ENCODE measurements at regions not wholly inside any gene's neighbourhood (a gene's known extent, or its start where the extent isn't known, plus 50 kb on each side); places are given as distances from the start of the nearest gene placed in this dataset.

DNA sequence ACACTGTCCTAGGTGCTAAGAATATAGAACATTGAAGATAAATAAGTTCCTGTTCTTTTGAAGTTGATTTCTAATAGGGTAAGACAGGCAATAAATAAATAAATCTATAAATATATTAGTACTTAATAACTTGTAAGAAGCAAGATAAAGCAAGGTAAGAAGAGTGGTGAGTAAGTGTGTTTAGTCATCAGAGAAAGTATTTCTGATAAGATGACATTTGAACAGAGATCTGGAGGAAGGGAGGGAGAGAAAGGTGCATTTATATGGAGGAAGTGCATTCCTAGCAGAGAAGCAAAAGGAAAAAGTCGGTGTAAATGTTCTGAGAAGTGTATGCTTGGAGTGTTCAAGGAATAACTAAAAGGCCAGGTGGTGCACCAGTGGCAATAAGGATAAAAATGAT lies 184.4 kb upstream of the GRIP1 start:
- Histone ChIP-seq H3K36me3 (ENCODE audit: control insufficient read depth in 1 of 2, insufficient read depth in 2 of 2, low read length in 2 of 2) (no peaks in the 10 kb centered on the region), H3K4ac (ENCODE audit: low read depth, low read length) (no peak overlapping the region), H3K18ac (ENCODE audit: low read length) (no peak overlapping the region), H3K4me1 (ENCODE audit: control insufficient read depth in 1 of 2, insufficient read depth in 2 of 2, low read length in 2 of 2) (peaks cover 0 to 3% of the 10 kb centered on the region in 2 experiments), H3K9me3 (ENCODE audit: insufficient read depth, low read depth, low read length) (no peaks in the 10 kb centered on the region), H3K23ac (ENCODE audit: low read length) (no peak overlapping the region), H2AFZ (ENCODE audit: insufficient read depth, low read length, poor library complexity) (no peak overlapping the region), H2AK5ac (ENCODE audit: low read length) (no peak overlapping the region), H3K4me3 (ENCODE audit: low read depth, low read length) (no peak overlapping the region), H3K14ac (ENCODE audit: low read length) (no peak overlapping the region), H3K9ac (ENCODE audit: low read length) (no peak overlapping the region), H3K79me2 (ENCODE audit: control insufficient read depth, insufficient read depth, low read length, poor library complexity) (no peaks in the 10 kb centered on the region), H2BK120ac (ENCODE audit: insufficient read depth, low read length, poor library complexity) (no peak overlapping the region), H3K27ac (ENCODE audit: low read depth, low read length) (no peak overlapping the region), H4K91ac (ENCODE audit: low read depth, low read length) (no peak overlapping the region), H3K79me1 (ENCODE audit: low read length) (no peaks in the 10 kb centered on the region), H4K8ac (ENCODE audit: low read depth, low read length) (no peak overlapping the region), H4K12ac (ENCODE audit: low read depth, low read length) (no peak overlapping the region), H3K4me2 (ENCODE audit: low read length) (no peak overlapping the region), H3K27me3 (ENCODE audit: insufficient read depth, low read length) (no peaks in the 10 kb centered on the region), H2BK5ac (ENCODE audit: low read depth, low read length, poor library complexity) (no peak overlapping the region), H2BK12ac (ENCODE audit: low read length) (no peak overlapping the region)
- no CpG with 5 or more reads among the region's 1 CpG for WGBS (ENCODE audit: extremely low coverage, insufficient coverage, insufficient read length)
- DNase-seq = peak in 1 of 2 donors; percentile 38

DNA sequence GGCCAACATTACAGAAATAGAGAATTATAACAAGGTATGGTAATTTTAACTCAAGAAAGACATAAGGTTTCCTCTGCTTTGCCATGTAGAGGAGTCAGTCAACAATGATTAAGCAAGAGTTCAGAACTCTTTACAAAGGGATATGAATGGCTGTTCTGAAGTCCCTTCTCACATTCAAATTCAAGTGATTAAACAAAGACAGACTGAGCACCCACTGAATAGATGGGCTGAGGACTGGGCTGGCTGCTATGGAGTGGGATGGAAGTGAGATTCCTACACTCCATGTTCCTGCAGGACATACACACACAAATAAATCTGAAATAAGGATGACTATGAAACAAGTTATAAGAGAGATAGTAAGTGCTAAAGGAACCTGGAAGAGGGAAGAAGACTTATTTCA lies 199.0 kb upstream of the GRIP1 start:
- no peak overlapping the region for H3K27ac ChIP-seq (ENCODE audit: low read depth, low read length)
- no peak overlapping the region for H3K4me2 ChIP-seq (ENCODE audit: low read length)
- H3K18ac ChIP-seq (ENCODE audit: low read length) = no peak overlapping the region
- no peak overlapping the region for H3K4me3 ChIP-seq (ENCODE audit: low read depth, low read length)
- H2BK120ac ChIP-seq (ENCODE audit: insufficient read depth, low read length, poor library complexity) = no peak overlapping the region
- no peak overlapping the region for H4K8ac ChIP-seq (ENCODE audit: low read depth, low read length)
- H3K4me1 ChIP-seq (ENCODE audit: control insufficient read depth in 1 of 2, insufficient read depth in 2 of 2, low read length in 2 of 2) = peaks cover 0 to 2% of the 10 kb centered on the region in 2 experiments
- H3K9me3 ChIP-seq (ENCODE audit: insufficient read depth, low read depth, low read length) = no peaks in the 10 kb centered on the region
- no peak overlapping the region for H2BK12ac ChIP-seq (ENCODE audit: low read length)
- H2AFZ ChIP-seq (ENCODE audit: insufficient read depth, low read length, poor library complexity) = no peak overlapping the region
- H3K9ac ChIP-seq (ENCODE audit: low read length) = no peak overlapping the region
- no peak overlapping the region for H2BK5ac ChIP-seq (ENCODE audit: low read depth, low read length, poor library complexity)
- H3K23ac ChIP-seq (ENCODE audit: low read length) = no peak overlapping the region
- no peak overlapping the region for H3K4ac ChIP-seq (ENCODE audit: low read depth, low read length)
- H4K12ac ChIP-seq (ENCODE audit: low read depth, low read length) = no peak overlapping the region
- DNase-seq = no peak
- no peaks in the 10 kb centered on the region for H3K27me3 ChIP-seq (ENCODE audit: insufficient read depth, low read length)
- no peaks in the 10 kb centered on the region for H3K79me1 ChIP-seq (ENCODE audit: low read length)
- H3K14ac ChIP-seq (ENCODE audit: low read length) = no peak overlapping the region
- no peaks in the 10 kb centered on the region for H3K79me2 ChIP-seq (ENCODE audit: control insufficient read depth, insufficient read depth, low read length, poor library complexity)
- H3K36me3 ChIP-seq (ENCODE audit: control insufficient read depth in 1 of 2, insufficient read depth in 2 of 2, low read length in 2 of 2) = no peaks in the 10 kb centered on the region
- H4K91ac ChIP-seq (ENCODE audit: low read depth, low read length) = no peak overlapping the region
- no peak overlapping the region for H2AK5ac ChIP-seq (ENCODE audit: low read length)

DNA sequence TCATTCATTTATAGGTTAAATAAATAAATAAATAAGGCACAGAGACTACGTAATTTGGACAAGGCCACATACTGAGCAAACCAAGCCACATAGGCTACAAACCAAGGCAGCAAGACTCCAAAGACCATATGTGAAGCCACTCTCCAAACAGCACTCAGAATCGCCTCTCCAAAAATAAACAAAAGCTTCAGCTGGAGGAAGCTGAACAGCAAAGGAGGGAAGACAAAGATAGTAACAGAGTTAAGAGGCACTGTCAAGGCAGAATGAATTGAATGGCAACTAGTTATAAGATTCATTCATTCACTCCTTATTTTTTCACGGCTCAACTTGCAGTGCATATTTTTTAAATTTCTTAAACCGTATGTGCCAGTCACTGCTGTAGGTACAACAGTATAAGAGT lies 200.5 kb upstream of the GRIP1 start:
- WGBS (ENCODE audit: extremely low coverage, insufficient coverage, insufficient read length) = no CpG with 5 or more reads among the region's 4 CpGs
- no peak overlapping the region for H3K14ac ChIP-seq (ENCODE audit: low read length)
- H3K23ac ChIP-seq (ENCODE audit: low read length) = no peak overlapping the region

DNA sequence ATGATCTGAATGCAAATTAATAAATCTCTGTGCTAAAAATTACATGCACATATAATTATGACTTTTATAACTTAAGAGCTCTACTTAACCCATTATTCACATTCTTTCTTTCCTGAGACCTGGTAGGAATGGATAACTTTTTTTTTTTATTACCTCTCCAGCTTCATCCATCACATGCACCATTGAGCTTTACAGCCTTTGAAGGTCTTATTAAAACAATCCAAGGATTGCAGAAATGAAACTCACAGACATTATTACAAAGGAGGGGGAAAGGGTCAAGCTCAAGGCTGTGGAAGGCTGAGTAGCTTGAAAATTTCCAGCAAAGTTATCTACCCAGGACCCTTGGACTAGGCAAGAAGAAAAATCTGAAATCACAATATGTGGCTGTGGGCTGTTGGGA lies 202.5 kb upstream of the GRIP1 start:
- Histone ChIP-seq H3K27me3 (ENCODE audit: insufficient read depth, low read length) (no peaks in the 10 kb centered on the region), H3K14ac (ENCODE audit: low read length) (no peak overlapping the region), H3K9ac (ENCODE audit: low read length) (no peak overlapping the region), H3K27ac (ENCODE audit: low read depth, low read length) (no peak overlapping the region), H3K4me1 (ENCODE audit: control insufficient read depth in 1 of 2, insufficient read depth in 2 of 2, low read length in 2 of 2) (peaks cover 0 to 2% of the 10 kb centered on the region in 2 experiments), H2AK5ac (ENCODE audit: low read length) (no peak overlapping the region), H2BK5ac (ENCODE audit: low read depth, low read length, poor library complexity) (no peak overlapping the region), H3K4me2 (ENCODE audit: low read length) (no peak overlapping the region), H3K4ac (ENCODE audit: low read depth, low read length) (no peak overlapping the region), H2BK120ac (ENCODE audit: insufficient read depth, low read length, poor library complexity) (no peak overlapping the region), H4K91ac (ENCODE audit: low read depth, low read length) (no peak overlapping the region), H2AFZ (ENCODE audit: insufficient read depth, low read length, poor library complexity) (no peak overlapping the region), H3K36me3 (ENCODE audit: control insufficient read depth in 1 of 2, insufficient read depth in 2 of 2, low read length in 2 of 2) (no peaks in the 10 kb centered on the region), H2BK12ac (ENCODE audit: low read length) (no peak overlapping the region), H3K79me1 (ENCODE audit: low read length) (no peaks in the 10 kb centered on the region), H4K12ac (ENCODE audit: low read depth, low read length) (no peak overlapping the region), H3K23ac (ENCODE audit: low read length) (no peak overlapping the region), H3K18ac (ENCODE audit: low read length) (no peak overlapping the region), H4K8ac (ENCODE audit: low read depth, low read length) (no peak overlapping the region), H3K4me3 (ENCODE audit: low read depth, low read length) (no peak overlapping the region), H3K9me3 (ENCODE audit: insufficient read depth, low read depth, low read length) (no peaks in the 10 kb centered on the region), H3K79me2 (ENCODE audit: control insufficient read depth, insufficient read depth, low read length, poor library complexity) (no peaks in the 10 kb centered on the region)
- DNase-seq = no peak

More for the DNA sequence above, 200.5 kb upstream of the GRIP1 start:
- Histone ChIP-seq H3K9ac (ENCODE audit: low read length) (no peak overlapping the region), H3K4me3 (ENCODE audit: low read depth, low read length) (no peak overlapping the region), H3K79me1 (ENCODE audit: low read length) (no peaks in the 10 kb centered on the region), H3K36me3 (ENCODE audit: control insufficient read depth in 1 of 2, insufficient read depth in 2 of 2, low read length in 2 of 2) (no peaks in the 10 kb centered on the region), H2AFZ (ENCODE audit: insufficient read depth, low read length, poor library complexity) (no peak overlapping the region), H3K79me2 (ENCODE audit: control insufficient read depth, insufficient read depth, low read length, poor library complexity) (no peaks in the 10 kb centered on the region), H3K9me3 (ENCODE audit: insufficient read depth, low read depth, low read length) (no peaks in the 10 kb centered on the region), H3K18ac (ENCODE audit: low read length) (no peak overlapping the region), H3K27me3 (ENCODE audit: insufficient read depth, low read length) (no peaks in the 10 kb centered on the region), H4K12ac (ENCODE audit: low read depth, low read length) (no peak overlapping the region), H4K91ac (ENCODE audit: low read depth, low read length) (no peak overlapping the region), H3K27ac (ENCODE audit: low read depth, low read length) (no peak overlapping the region), H2BK5ac (ENCODE audit: low read depth, low read length, poor library complexity) (no peak overlapping the region), H2BK120ac (ENCODE audit: insufficient read depth, low read length, poor library complexity) (no peak overlapping the region), H3K4me1 (ENCODE audit: control insufficient read depth in 1 of 2, insufficient read depth in 2 of 2, low read length in 2 of 2) (peaks cover 0 to 2% of the 10 kb centered on the region in 2 experiments), H2AK5ac (ENCODE audit: low read length) (no peak overlapping the region), H4K8ac (ENCODE audit: low read depth, low read length) (no peak overlapping the region), H2BK12ac (ENCODE audit: low read length) (no peak overlapping the region), H3K4ac (ENCODE audit: low read depth, low read length) (no peak overlapping the region), H3K4me2 (ENCODE audit: low read length) (no peak overlapping the region)
- DNase-seq = no peak

DNA sequence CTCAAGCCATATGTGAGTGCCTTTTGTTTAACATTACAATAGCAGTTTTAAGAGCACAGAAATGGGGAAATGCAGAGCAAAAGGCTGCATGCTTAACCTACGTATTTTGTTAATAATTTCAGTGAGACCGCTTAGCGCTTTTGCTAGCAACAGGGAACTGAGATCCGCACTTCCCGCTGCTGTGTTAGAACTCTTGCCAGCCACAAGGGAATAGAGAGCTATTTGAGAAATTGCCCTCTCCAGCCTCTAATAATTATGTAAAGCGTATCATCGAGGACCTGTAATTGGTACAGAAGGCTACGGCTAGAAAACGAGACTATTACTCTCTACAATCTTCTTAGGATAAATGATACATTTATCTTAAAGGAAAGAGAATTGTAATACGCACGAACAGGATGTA lies 205.2 kb upstream of the GRIP1 start:
- Histone ChIP-seq H2AK5ac (ENCODE audit: low read length) (no peak overlapping the region), H3K9me3 (ENCODE audit: insufficient read depth, low read depth, low read length) (no peaks in the 10 kb centered on the region), H3K79me1 (ENCODE audit: low read length) (no peaks in the 10 kb centered on the region), H3K79me2 (ENCODE audit: control insufficient read depth, insufficient read depth, low read length, poor library complexity) (no peaks in the 10 kb centered on the region), H3K14ac (ENCODE audit: low read length) (no peak overlapping the region), H3K27ac (ENCODE audit: low read depth, low read length) (no peak overlapping the region), H2AFZ (ENCODE audit: insufficient read depth, low read length, poor library complexity) (no peak overlapping the region), H3K23ac (ENCODE audit: low read length) (no peak overlapping the region), H4K8ac (ENCODE audit: low read depth, low read length) (no peak overlapping the region), H2BK12ac (ENCODE audit: low read length) (no peak overlapping the region), H3K4ac (ENCODE audit: low read depth, low read length) (no peak overlapping the region), H3K36me3 (ENCODE audit: control insufficient read depth in 1 of 2, insufficient read depth in 2 of 2, low read length in 2 of 2) (no peaks in the 10 kb centered on the region), H3K4me1 (ENCODE audit: control insufficient read depth in 1 of 2, insufficient read depth in 2 of 2, low read length in 2 of 2) (no peaks in the 10 kb centered on the region), H3K27me3 (ENCODE audit: insufficient read depth, low read length) (no peaks in the 10 kb centered on the region), H3K18ac (ENCODE audit: low read length) (no peak overlapping the region), H2BK120ac (ENCODE audit: insufficient read depth, low read length, poor library complexity) (no peak overlapping the region), H3K4me2 (ENCODE audit: low read length) (no peak overlapping the region), H3K4me3 (ENCODE audit: low read depth, low read length) (no peak overlapping the region), H4K12ac (ENCODE audit: low read depth, low read length) (no peak overlapping the region), H4K91ac (ENCODE audit: low read depth, low read length) (no peak overlapping the region), H2BK5ac (ENCODE audit: low read depth, low read length, poor library complexity) (no peak overlapping the region), H3K9ac (ENCODE audit: low read length) (no peak overlapping the region)
- no CpG with 5 or more reads among the region's 11 CpGs for WGBS (ENCODE audit: extremely low coverage, insufficient coverage, insufficient read length)
- no peak for DNase-seq
